Left colon (tissue), 2 donors: ENCODE measurements at regions not wholly inside any gene's neighbourhood (a gene's known extent, or its start where the extent isn't known, plus 50 kb on each side); places are given as distances from the start of the nearest gene placed in this dataset.
"Not testable (repeated sequence)": the region's sequence is repeated elsewhere in the genome, so short reads cannot be mapped to it uniquely, and the experiment has no call there.

ENCODE experiments used
- ATAC-seq: fragments of 200-7000 bp; cut with Tn5 transposase; one replicate; pipeline ENCODE4 v1.9.1; 2020; ENCODE audit warnings: mild to moderate bottlenecking, moderate library complexity
- DNase-seq, 2 donors: peaks; one replicate each; pipeline ENCODE4 v3.0.0-alpha.2; 2020
- intact Hi-C, 2 donors: fragments of 100-400 bp; cut with DNase I in 1 of 2; cut with micrococcal nuclease in 1 of 2; formaldehyde crosslinking; loops; one replicate each; pipeline versions ENCODE4 v1.11.2 to v1.14.0; 2022; cut with DNase I, micrococcal nuclease
- donor health status: DM: no; HTN: no; CAD: no.
- donor health status: DM: yes; HTN: yes; CAD: no.

- DNase-seq (no peak), ATAC-seq (no peak)
- intact Hi-C loops = no loop called here
Measured at GRCh38 chr2:242052421-242052820, 182.9 kb downstream of the RTP5 start.

DNA sequence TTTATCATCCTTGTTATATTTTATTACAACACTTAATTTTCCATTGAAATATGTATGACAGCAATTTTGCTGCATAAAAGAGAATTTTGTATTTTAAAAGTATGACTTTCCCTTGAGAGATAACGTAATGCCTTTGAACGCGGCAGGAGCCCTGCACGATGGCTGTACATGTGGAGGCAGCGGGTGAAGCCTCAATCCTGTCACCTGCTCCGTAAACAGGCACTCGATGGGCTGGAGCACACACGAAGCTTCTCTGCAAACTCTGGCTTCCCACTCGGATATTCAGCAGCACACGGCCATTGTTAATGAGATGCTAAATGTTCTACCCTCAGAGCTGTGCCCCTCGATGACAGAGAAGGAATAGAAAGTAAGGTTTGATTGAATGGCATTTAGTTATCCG lies 184.4 kb downstream of the RTP5 start:
- intact Hi-C loops = no loop called here
- ATAC-seq = no peak
- DNase-seq = no peak

- intact Hi-C loops = no loop called here
- ATAC-seq (no peak), DNase-seq (no peak)
Measured at GRCh38 chr2:242054406-242054805, 184.9 kb downstream of the RTP5 start.

GRCh38 chr2:242054881-242055801 lies 185.6 kb downstream of the RTP5 start:
- DNase-seq (no peak), ATAC-seq (no peak)
- intact Hi-C loops = no loop called here

- DNase-seq (no peak), ATAC-seq (no peak)
- intact Hi-C loops = no loop called here
Measured at GRCh38 chr2:242056026-242056425, 186.5 kb downstream of the RTP5 start.

- intact Hi-C loops = no loop called here
- DNase-seq (no peak), ATAC-seq (no peak)
Measured at GRCh38 chr2:242056785-242057184, 187.3 kb downstream of the RTP5 start.

- ATAC-seq (no peak), DNase-seq (no peak)
- intact Hi-C loops = no loop called here
Measured at GRCh38 chr2:242057379-242058040, 188.0 kb downstream of the RTP5 start.

GRCh38 chr2:242058116-242058680 lies 188.7 kb downstream of the RTP5 start:
- intact Hi-C loops = no loop called here

DNA sequence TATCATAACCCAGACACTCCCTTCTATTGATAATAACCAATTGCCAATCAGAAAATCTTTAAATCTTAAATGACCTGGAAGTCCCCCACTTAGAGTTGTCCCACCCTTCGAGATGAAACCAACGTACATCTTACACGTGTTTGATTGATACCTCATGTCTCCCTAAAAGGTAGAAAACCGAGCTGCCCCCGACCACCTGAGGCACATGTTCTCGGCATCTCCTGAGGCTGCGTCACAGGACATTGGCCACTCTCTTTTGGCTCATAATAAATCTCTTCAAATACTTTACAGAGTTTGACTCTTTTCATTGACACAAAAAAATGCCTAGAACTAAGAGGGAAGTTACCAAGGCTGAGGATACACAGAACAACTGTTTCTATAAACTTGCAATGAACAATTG lies 190.0 kb downstream of the RTP5 start:
- DNase-seq (no peak), ATAC-seq (no peak)
- intact Hi-C loops = no loop called here

More at GRCh38 chr2:242058116-242058680, 188.7 kb downstream of the RTP5 start:
- no peak for DNase-seq
- ATAC-seq = no peak

- DNase-seq (peak in 1 of 2 donors; percentile 27), ATAC-seq (peak; percentile 52)
- intact Hi-C loops = no loop called here
Measured at GRCh38 chr2:242060212-242060835, 190.8 kb downstream of the RTP5 start.

DNA sequence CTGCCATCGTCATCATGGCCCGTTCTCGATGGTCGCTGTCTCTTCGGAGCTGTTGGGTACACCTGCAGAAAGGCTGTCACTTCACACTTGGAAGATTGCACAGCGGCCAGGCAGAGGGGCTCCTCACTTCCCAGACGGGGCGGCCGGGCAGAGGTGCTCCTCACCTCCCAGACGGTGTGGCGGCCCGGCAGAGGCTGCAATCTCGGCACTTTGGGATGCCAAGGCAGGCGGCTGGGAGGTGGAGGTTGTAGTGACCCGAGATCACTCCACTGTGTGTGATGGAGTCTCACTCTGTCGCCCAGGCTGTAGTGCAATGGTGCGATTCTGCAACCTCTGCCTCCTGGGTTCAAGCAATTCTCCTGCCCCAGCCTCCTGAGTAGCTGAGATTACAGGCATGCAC lies 192.4 kb downstream of the RTP5 start:
- intact Hi-C loops, DNase-seq, ATAC-seq: not testable (repeated sequence)

GRCh38 chr2:242063436-242063835 lies 193.9 kb downstream of the RTP5 start:
- intact Hi-C loops = no loop called here
- DNase-seq = no peak
- ATAC-seq = no peak

DNA sequence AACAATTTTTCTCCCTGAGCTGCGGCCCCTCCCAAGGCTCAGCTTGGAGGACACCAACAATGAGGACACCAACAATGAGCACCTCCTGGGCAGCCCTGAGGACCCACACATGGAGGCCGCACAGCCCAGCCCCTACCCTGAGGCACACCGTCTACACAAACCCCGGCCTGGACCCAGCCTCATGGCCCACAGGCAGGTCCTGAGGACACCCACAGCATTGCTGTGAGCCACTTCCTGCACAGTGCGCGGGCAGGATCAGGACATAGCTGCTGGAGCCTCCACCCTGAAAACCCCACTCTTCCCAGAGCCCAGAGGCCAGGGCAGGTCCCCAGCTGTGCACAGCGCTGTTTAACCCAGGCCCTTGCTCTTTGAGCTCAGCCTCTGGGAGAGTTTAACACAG lies 194.3 kb downstream of the RTP5 start:
- DNase-seq (no peak), ATAC-seq (no peak)
- intact Hi-C loops = no loop called here

GRCh38 chr2:242064364-242065250 lies 195.1 kb downstream of the RTP5 start:
- intact Hi-C loops = no loop called here
- DNase-seq = no peak
- ATAC-seq = no peak

DNA sequence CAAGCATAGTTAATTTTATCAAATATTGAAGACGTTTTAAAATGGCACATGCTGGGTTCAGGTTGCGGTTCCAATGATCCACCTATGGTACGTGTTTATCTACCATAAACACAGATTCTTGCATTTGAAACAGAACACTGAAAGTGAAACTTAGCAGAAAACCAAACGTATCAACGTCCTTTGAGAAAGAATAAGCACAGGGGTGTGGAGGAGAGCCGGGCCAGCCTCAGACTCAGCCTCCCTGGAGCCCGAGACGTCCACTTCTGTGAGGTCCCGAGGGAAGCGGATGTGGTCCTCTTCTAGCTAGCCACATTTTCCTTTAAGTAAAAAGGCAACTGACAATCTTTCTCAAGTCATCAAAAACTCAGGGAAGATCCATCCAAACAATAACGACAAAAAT lies 195.9 kb downstream of the RTP5 start:
- intact Hi-C loops = no loop called here
- no peak for DNase-seq
- no peak for ATAC-seq

DNA sequence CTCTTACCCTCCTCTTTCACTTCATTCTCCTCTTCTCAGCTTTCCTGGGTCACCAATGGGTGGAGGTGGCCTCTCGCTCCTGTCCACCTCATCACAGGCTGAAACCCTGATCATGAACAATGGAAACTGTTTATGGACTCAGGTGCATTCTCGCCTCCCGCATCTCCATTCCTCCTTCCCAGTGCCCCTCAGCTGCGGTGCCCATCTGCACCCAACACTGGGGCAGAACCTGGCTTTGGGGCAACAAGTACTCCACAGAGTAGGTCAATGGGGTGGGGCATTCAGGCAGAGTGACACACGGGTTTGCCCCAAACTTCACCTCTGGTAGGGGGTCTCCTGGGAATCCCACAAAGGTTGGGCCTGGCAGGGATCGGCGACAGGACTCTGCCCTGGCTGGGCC lies 199.5 kb downstream of the RTP5 start:
- ATAC-seq (no peak), DNase-seq (no peak)
- intact Hi-C loops = no loop called here

DNA sequence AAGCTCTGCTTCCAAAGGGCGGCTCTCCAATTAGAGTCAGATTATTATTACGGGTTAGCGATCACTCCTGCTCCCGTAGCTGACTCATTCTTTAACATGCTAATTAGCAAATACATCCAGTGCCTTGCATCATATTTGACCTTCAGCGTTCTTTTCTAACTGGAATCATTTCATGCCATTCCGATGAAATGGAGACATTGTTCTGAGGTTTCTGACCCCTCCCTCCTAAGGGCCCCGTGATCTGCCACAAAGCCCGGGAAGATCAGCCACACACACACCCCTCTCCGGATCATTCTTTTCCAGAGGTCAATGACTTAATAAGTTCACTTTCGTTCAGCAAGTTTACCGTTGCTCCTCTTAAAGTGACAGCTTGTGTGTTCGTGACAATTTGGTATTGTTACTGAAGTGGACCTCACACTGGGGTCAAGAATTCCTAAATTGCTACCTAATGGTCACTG lies 200.4 kb downstream of the RTP5 start:
- peak; percentile 86 for ATAC-seq
- DNase-seq = not testable (repeated sequence)

DNA sequence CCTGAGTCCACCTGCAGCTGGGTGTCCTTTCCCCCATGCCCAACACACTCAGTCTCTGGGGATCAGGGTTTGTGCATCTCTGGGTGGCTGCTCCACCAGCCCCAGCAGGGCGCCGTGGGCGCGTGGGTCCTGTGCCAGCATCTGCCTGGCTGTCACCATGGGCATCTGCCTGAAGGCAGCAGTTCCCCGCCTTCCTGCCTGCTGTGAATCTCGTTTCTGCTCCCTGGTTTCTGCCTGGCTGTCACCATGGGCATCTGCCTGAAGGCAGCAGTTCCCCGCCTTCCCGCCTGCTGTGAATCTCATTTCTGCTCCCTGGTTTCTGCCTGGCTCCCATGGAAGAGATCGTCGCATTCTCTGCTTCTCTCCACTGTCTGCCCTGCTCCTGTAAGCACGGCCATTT lies 201.2 kb downstream of the RTP5 start:
- DNase-seq, intact Hi-C loops, ATAC-seq: not testable (repeated sequence)

More for the DNA sequence above, 200.4 kb downstream of the RTP5 start:
- intact Hi-C loops = not testable (repeated sequence)
